Activated CD4-positive, alpha-beta T cell treated with anti-CD3 and anti-CD28 coated beads for 48 hours (primary cell): ENCODE measurements at regions not wholly inside any gene's neighbourhood (a gene's known extent, or its start where the extent isn't known, plus 50 kb on each side); places are given as distances from the start of the nearest gene placed in this dataset.
"Not testable (repeated sequence)": the region's sequence is repeated elsewhere in the genome, so short reads cannot be mapped to it uniquely, and the experiment has no call there.

Source experiments
- DNase-seq: peaks from one replicate; pipeline ENCODE4 v3.0.0-alpha.2; 2020

DNA sequence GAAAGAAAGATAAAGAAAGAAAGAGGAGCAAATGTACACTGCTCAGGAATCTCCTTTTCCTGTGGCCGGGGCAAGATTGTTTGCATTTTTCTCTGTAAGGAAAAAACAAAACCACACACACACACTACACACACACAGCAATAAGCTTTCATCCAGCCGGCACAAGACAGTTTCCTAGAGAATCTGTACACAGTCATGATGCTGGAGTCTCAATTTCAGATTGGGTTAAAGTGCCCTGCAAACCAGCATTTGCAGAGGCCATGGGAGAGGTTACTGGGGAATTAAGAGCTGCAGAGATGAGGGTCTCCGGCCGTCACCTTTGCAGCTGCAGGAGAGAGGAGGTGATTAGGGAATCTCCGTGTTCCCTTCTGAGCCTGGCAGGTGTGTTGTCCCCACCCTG, 1607.5 kb downstream of the RPIA start:
- DNase-seq = not testable (repeated sequence)

DNA sequence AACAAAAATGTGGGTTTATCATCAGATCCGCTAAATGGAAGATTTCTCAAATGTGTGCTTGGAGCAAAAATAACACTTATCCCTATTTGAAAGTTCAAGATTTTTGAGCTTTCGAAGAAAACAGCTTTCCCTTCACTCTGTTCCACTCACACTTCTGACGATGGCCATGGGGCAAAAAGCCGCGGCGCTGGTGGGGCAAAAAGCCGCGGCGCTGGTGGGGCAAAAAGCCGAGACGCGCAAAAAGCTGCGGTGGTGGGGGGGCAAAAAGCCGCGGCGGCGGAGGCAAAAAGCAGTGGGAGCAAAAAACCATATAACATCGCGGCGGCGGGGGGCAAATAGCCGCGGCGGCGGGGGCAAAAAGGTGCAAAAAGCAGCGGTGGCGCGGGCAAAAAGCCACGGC, 1631.5 kb downstream of the RPIA start:
- DNase-seq = not testable (repeated sequence)

- DNase-seq = peak; percentile 17
These were observed 1632.4 kb downstream of the RPIA start for GRCh38 chr2:90323612-90324558.

DNA sequence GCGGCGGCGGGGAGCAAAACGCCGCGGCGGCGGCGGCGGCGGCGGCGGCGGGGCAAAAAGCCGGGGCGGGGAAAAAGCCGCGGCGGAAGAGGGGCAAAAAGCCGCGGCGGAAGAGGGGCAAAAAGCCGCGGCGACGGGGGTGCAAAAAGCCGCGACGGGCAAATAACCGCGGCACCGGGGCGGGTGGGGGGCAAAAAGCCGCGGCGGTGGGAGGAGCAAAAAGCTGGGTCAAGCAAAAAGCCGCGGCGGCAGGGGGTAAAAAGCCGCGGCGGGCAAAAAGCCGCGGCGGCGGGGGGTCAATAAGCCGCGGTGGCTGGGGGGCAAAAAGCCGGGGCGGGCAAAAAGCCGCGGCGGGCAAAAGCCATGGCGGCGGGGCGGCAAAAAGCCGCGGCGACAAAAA, 1633.2 kb downstream of the RPIA start:
- not testable (repeated sequence) for DNase-seq

- DNase-seq = not testable (repeated sequence)
These were observed 1634.4 kb downstream of the RPIA start for GRCh38 chr2:90325796-90326353.

- DNase-seq = not testable (repeated sequence)
These were observed 1664.1 kb downstream of the RPIA start for GRCh38 chr2:90355546-90355945.

DNA sequence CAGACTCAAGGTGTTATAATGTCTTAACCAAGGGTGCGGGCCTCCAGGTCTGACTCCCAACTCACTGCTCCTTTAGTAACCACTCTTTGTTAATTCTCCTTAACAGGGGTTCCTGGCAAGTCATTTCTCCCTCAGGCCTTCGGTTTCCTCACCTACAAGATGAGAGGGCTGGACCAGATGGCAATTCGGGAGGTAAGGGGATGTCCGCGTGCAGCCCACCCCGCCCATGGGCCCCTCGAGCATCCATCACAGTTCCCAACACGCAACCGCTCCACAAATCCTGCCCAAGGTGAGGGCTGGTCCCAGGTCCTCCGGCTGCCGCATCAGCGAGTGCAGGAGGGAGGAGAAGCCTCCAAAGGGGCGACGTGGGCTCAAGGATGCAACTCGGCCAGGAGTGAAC, 1667.9 kb downstream of the RPIA start:
- DNase-seq = not testable (repeated sequence)

DNA sequence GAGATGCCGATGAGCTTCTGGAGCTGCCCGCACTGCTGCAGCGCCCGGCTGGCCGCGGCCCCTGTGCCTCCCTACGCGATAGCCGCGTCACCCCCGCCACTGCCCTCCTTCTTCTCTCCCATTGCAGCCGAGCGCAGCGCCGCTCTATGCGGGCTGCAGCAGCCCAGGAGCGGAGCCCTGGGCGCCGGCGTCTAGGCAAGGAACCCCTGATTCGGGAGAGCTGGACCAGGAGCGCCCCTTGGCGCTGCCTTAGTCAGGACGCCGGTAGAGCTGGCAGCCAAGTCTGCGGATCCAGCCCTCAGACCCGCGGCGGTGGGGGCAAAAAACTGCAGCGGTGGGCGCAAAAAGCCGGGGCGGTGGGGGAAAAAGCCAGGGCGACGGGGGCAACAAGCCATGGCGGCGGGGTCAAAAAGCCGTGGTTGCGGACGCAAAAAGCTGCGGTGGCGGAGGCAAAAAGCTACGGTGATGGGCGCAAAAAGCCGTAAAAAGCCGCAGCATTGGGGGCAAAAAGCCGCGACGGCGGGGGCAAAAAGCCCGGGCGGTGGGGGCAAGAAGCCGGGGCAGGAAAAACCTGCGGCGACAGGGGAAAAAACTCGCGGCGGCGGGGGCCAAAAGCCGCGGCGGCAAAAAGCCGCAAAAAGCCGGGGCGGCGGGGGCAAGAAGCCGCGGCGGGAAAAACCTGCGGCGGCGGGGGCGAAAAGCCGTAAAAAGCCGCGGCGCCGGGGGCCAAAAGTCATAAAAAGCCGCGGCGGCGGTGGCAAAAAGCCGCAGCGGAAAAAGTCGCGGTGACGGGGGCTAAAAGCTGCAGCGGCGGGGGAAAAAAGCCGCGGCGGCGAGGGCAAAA, 1668.6 kb downstream of the RPIA start:
- DNase-seq = not testable (repeated sequence)

DNA sequence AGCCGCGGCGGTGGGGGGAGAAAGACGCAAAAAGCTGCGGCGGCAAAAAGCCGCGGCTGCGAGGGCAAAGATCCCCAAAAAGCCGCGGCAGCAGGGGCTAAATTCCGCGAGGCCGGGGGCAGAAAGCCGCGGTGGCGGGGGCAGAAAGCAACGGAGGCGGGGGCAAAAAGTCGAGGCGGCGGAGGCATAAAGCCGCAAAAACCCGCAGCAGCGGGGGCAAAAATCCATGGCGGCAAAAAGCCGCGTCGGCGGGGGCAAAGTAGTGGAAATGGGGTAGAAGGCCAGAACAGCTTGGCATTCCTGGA, 1669.2 kb downstream of the RPIA start:
- not testable (repeated sequence) for DNase-seq
